ENCODE measurements at regions not wholly inside any gene's neighbourhood (a gene's known extent, or its start where the extent isn't known, plus 50 kb on each side); places are given as distances from the start of the nearest gene placed in this dataset.

DNA sequence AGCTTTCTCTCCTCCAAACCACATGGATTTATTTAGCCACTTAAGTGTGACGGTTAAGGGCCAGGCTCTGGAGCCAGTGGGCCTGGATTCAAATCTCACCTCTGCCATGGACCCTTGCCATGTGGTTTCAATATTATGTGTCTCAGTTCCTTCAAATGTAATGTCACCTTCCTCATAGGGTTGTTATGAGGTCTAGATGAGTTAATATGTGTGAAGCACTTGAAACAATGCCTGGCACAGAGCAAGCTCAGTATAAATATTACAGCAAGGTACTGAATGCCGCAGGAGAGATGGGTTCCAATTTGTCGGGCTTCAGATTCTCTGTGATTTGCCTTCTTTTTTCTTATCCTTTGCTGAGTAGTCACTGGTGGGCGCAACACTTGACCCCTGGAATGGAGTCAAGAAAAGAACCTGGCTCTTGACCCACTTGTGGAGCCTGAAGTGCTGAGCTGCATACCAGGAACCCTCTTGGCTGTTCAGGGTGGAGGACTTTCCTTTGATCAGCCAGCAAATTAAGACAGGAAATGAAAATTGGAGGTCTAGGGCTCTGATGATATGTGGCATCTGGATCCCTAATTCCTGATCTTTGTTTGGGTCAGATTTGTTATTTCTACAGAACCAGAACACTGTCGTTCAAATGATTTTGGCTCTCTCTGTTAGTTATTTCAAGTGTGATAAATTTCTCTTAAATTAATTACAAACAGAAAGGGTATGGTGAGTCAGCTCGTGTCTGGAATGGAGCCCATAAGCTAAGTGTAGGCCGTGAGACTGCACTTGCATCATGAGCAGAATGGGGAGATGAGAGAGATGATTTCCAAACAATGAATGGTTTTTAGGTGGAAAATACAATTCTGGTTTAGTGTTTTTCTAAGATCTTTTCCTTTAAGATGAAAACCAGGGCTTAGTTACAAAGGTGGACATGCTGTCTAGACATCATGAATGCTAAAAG, 293.0 kb downstream of the KCNS3 start:
- H3K9me3 ChIP-seq (ENCODE audit: control insufficient read depth in 1 of 2, low read length in 2 of 2): no peaks in the 10 kb centered on the region
- intact Hi-C loops (cut with micrococcal nuclease): no loop called here
- Mint-ChIP-seq H3K9me3 (peaks cover 0 to 5% (median 0%) of the 10 kb centered on the region in 8 donors), H3K36me3 (no peaks in the 10 kb centered on the region), H3K4me3 (no peak overlapping the region), H3K27me3 (peaks cover 2 to 3% of the 10 kb centered on the region in 2 donors), H3K4me1 (no peaks in the 10 kb centered on the region), H3K27ac (no peak overlapping the region)
- no peak for DNase-seq
- ChIA-PET CTCF (ENCODE audit: partially characterized antibody) (interaction anchor here (1.8 kb wide), 1 partner anchor 9 kb away, joined by 6 read pairs; no protein-coding TSS in a partner anchor), POLR2A (ENCODE audit: partially characterized antibody) (no interaction called here)
- H3K4me3 ChIP-seq (ENCODE audit: low read length in 2 of 2): no peak overlapping the region
- H3K4me1 ChIP-seq (ENCODE audit: insufficient read depth, low read length): no peaks in the 10 kb centered on the region
- H3K27me3 ChIP-seq (ENCODE audit: insufficient read depth, low read length): no peaks in the 10 kb centered on the region
- H3K36me3 ChIP-seq (ENCODE audit: insufficient read depth, low read length): no peaks in the 10 kb centered on the region
- no peak overlapping the region for H3K27ac ChIP-seq (ENCODE audit: low read depth, low read length)

DNA sequence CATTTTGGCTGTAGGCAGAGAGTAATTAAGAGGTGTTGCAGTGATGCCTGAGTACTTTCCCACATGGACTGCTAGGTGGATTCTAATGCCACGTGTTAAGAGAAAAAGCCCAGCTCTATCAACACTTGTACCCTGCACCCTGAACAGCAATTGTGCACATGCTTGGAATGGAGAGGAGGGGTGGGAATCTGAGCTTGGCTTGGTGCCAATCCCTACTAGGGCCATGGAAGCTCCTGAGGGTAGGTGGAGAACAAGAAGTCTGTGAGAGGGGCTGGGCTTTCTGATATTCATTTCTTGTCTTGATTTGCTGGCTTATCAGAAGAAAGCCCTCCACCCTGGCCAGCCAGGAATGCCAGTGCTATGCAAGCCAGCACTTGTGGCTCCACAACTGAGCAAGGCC, 292.2 kb downstream of the KCNS3 start:
- H3K9me3 Mint-ChIP-seq: peaks cover 0 to 5% (median 0%) of the 10 kb centered on the region in 8 donors
- ChIA-PET POLR2A (ENCODE audit: partially characterized antibody) (no interaction called here), CTCF (ENCODE audit: partially characterized antibody) (interaction anchor here (1.8 kb wide), 1 partner anchor 10 kb away, joined by 6 read pairs; no protein-coding TSS in a partner anchor)
- Histone ChIP-seq H3K36me3 (ENCODE audit: insufficient read depth, low read length) (no peaks in the 10 kb centered on the region), H3K4me1 (ENCODE audit: insufficient read depth, low read length) (no peaks in the 10 kb centered on the region), H3K4me3 (ENCODE audit: low read length in 2 of 2) (no peak overlapping the region), H3K27ac (ENCODE audit: low read depth, low read length) (no peak overlapping the region), H3K9me3 (ENCODE audit: control insufficient read depth in 1 of 2, low read length in 2 of 2) (no peaks in the 10 kb centered on the region), H3K27me3 (ENCODE audit: insufficient read depth, low read length) (no peaks in the 10 kb centered on the region)
- no peaks in the 10 kb centered on the region for H3K36me3 Mint-ChIP-seq
- intact Hi-C loops (cut with micrococcal nuclease): no loop called here
- H3K27me3 Mint-ChIP-seq: peaks cover 2 to 3% of the 10 kb centered on the region in 2 donors
- H3K4me3 Mint-ChIP-seq: no peak overlapping the region
- DNase-seq: no peak
- no peaks in the 10 kb centered on the region for H3K4me1 Mint-ChIP-seq
- H3K27ac Mint-ChIP-seq: no peak overlapping the region

DNA sequence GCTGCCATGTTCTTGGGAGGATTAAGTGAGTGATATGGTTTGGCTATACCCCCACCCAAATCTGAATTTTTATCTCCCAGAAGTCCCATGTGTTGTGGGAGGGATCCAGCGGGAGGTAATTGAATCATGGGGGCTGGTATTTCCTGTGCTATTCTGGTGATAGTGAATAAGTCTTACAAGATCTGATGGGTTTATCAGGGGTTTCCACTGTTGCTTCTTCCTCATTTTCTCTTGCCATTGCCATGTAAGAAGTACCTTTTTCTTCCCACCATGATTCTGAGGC, 291.4 kb downstream of the KCNS3 start:
- Mint-ChIP-seq H3K36me3 (no peaks in the 10 kb centered on the region), H3K9me3 (peaks cover 0 to 5% (median 0%) of the 10 kb centered on the region in 8 donors), H3K27me3 (peaks cover 2 to 3% of the 10 kb centered on the region in 2 donors), H3K4me3 (no peak overlapping the region), H3K27ac (no peak overlapping the region), H3K4me1 (no peaks in the 10 kb centered on the region)
- intact Hi-C loops (cut with micrococcal nuclease): no loop called here
- Histone ChIP-seq H3K4me3 (ENCODE audit: low read length in 2 of 2) (no peak overlapping the region), H3K9me3 (ENCODE audit: control insufficient read depth in 1 of 2, low read length in 2 of 2) (no peaks in the 10 kb centered on the region), H3K27ac (ENCODE audit: low read depth, low read length) (no peak overlapping the region), H3K4me1 (ENCODE audit: insufficient read depth, low read length) (no peaks in the 10 kb centered on the region), H3K36me3 (ENCODE audit: insufficient read depth, low read length) (no peaks in the 10 kb centered on the region), H3K27me3 (ENCODE audit: insufficient read depth, low read length) (no peaks in the 10 kb centered on the region)
- ChIA-PET CTCF (ENCODE audit: partially characterized antibody) (no interaction called here), POLR2A (ENCODE audit: partially characterized antibody) (no interaction called here)
- DNase-seq: no peak

DNA sequence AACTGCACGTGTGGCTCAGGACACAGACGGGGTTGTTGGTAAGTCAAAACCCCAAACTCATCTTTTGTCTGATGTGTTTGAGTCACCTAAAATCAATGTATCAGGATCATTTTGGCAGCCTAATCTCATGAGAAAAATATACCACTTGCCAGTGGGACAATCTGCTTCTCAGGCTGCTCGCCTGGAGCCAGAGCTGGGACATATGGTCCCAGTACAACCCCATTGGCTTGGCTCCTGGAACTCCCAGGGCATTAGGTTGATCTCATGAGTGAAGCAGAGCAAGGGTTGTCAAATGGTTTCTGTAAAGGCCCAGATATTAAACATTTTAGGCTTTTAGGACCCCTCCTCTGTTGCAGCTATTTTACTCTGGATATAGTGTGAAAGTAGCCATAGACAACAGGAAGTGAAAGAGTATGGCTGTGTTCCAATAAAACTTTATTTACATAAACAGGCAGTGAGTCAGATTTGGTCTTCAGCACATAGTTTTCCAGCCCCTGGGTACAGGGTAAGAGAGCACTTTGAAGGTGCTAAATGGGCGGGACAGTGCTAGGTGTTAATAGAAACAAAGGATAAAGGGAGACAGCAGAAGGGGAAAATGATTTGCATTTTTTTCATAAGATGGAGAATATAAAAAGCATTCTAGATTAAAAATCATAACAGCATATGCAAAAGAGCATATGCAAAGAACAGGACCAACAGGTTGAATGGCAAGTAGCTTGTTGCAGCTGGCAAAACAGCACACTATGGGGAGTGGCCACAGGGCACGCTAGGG, 290.8 kb downstream of the KCNS3 start:
- intact Hi-C loops (cut with micrococcal nuclease): no loop called here
- H3K4me1 Mint-ChIP-seq: no peaks in the 10 kb centered on the region
- Histone ChIP-seq H3K4me3 (ENCODE audit: low read length in 2 of 2) (no peak overlapping the region), H3K9me3 (ENCODE audit: control insufficient read depth in 1 of 2, low read length in 2 of 2) (no peaks in the 10 kb centered on the region), H3K27me3 (ENCODE audit: insufficient read depth, low read length) (no peaks in the 10 kb centered on the region), H3K4me1 (ENCODE audit: insufficient read depth, low read length) (no peaks in the 10 kb centered on the region), H3K36me3 (ENCODE audit: insufficient read depth, low read length) (no peaks in the 10 kb centered on the region), H3K27ac (ENCODE audit: low read depth, low read length) (no peak overlapping the region)
- H3K9me3 Mint-ChIP-seq: peaks cover 0 to 5% (median 0%) of the 10 kb centered on the region in 8 donors
- ChIA-PET POLR2A (ENCODE audit: partially characterized antibody) (no interaction called here), CTCF (ENCODE audit: partially characterized antibody) (no interaction called here)
- DNase-seq: no peak
- no peak overlapping the region for H3K27ac Mint-ChIP-seq
- no peak overlapping the region for H3K4me3 Mint-ChIP-seq
- peaks cover 2 to 3% of the 10 kb centered on the region in 2 donors for H3K27me3 Mint-ChIP-seq
- no peaks in the 10 kb centered on the region for H3K36me3 Mint-ChIP-seq

DNA sequence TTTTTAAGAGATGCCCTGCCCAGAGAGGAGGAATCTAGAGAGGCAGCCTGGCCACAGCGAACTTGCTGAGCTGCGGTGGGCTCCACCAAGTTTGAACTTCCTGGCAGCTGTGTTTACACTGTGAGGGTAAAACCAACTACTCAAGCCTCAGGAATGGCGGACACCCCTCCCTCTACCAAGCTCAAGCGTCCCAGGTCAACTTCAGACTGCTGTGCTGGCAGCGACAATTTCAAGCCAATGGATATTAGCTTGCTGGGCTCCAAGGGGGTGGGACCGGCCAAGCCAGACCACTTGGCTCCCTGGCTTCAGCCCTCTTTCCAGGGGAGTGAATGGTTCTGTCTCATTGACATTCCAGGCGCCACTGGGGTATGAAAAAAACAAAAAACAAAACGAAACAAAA, 289.4 kb downstream of the KCNS3 start:
- Histone ChIP-seq H3K27me3 (ENCODE audit: insufficient read depth, low read length) (no peaks in the 10 kb centered on the region), H3K4me1 (ENCODE audit: insufficient read depth, low read length) (no peaks in the 10 kb centered on the region), H3K9me3 (ENCODE audit: control insufficient read depth in 1 of 2, low read length in 2 of 2) (no peaks in the 10 kb centered on the region), H3K36me3 (ENCODE audit: insufficient read depth, low read length) (no peaks in the 10 kb centered on the region), H3K27ac (ENCODE audit: low read depth, low read length) (no peak overlapping the region), H3K4me3 (ENCODE audit: low read length in 2 of 2) (no peak overlapping the region)
- DNase-seq: no peak
- no peak overlapping the region for H3K27ac Mint-ChIP-seq
- peaks cover 2 to 7% of the 10 kb centered on the region in 2 donors for H3K27me3 Mint-ChIP-seq
- no peak overlapping the region for H3K4me3 Mint-ChIP-seq
- H3K9me3 Mint-ChIP-seq: peaks cover 0 to 8% (median under 1%) of the 10 kb centered on the region in 8 donors
- H3K36me3 Mint-ChIP-seq: no peaks in the 10 kb centered on the region
- CTCF ChIA-PET (ENCODE audit: partially characterized antibody): interaction anchor here (1.1 kb wide), 1 partner anchor 13 kb away, joined by 4 read pairs; no protein-coding TSS in a partner anchor
- no peaks in the 10 kb centered on the region for H3K4me1 Mint-ChIP-seq
- intact Hi-C loops (cut with micrococcal nuclease): no loop called here
- POLR2A ChIA-PET (ENCODE audit: partially characterized antibody): no interaction called here

DNA sequence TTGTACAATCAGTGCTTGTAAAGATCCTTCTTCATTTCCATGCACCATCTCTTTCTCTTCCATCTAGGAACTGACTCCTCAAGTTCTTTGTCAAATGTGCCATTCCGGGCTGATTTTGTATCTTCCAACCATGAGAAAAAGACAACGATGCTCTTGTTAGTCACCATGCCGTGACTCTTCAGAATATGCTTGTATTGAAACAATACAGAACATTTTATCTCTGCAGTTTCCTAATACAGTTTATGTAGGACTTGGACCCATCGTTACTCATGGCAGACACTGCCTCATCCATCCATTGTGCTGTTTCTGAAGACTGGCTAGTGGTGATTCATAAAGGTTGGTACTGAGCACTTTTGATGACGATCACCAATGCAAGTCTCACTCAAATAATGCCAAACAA, 283.2 kb downstream of the KCNS3 start:
- Mint-ChIP-seq H3K36me3 (no peaks in the 10 kb centered on the region), H3K9me3 (peaks cover 0 to 8% (median 0%) of the 10 kb centered on the region in 8 donors), H3K4me1 (no peaks in the 10 kb centered on the region), H3K4me3 (no peak overlapping the region), H3K27ac (no peak overlapping the region), H3K27me3 (peaks cover 0 to 3% of the 10 kb centered on the region in 2 donors)
- DNase-seq: no peak
- no peaks in the 10 kb centered on the region for H3K27me3 ChIP-seq (ENCODE audit: insufficient read depth, low read length)
- POLR2A ChIA-PET (ENCODE audit: partially characterized antibody): no interaction called here
- intact Hi-C loops (cut with micrococcal nuclease): no loop called here
- no peaks in the 10 kb centered on the region for H3K36me3 ChIP-seq (ENCODE audit: insufficient read depth, low read length)
- H3K9me3 ChIP-seq (ENCODE audit: control insufficient read depth in 1 of 2, low read length in 2 of 2): no peaks in the 10 kb centered on the region
- no peak overlapping the region for H3K27ac ChIP-seq (ENCODE audit: low read depth, low read length)
- H3K4me3 ChIP-seq (ENCODE audit: low read length in 2 of 2): no peak overlapping the region
- no peaks in the 10 kb centered on the region for H3K4me1 ChIP-seq (ENCODE audit: insufficient read depth, low read length)
- CTCF ChIA-PET (ENCODE audit: partially characterized antibody): interaction anchor here (1.2 kb wide), 1 partner anchor 12 kb away, joined by 3 read pairs; no protein-coding TSS in a partner anchor

DNA sequence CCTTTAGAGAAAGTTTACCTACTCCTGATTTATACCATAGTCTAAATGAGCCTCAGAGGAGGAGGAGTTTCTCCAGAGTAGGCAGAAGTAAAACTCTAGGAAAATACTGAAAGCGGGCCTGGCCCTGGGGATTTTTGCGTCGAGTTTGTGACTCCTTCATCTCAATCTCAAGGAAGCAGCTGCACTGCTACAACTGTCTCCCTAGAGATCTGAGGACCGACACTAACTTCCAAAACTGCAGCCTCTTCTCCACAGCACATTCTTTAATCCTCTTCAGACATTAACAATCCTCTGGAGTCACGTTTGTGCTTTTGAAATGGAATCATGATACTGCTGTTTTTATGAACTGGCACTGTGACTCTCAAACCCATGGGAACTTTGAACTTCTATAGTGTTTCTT, 281.4 kb downstream of the KCNS3 start:
- ChIA-PET CTCF (ENCODE audit: partially characterized antibody) (no interaction called here), POLR2A (ENCODE audit: partially characterized antibody) (no interaction called here)
- Mint-ChIP-seq H3K9me3 (peaks cover 0 to 6% (median 0%) of the 10 kb centered on the region in 8 donors), H3K27ac (no peak overlapping the region), H3K36me3 (no peaks in the 10 kb centered on the region), H3K4me3 (no peak overlapping the region), H3K27me3 (peaks cover 0 to 3% of the 10 kb centered on the region in 2 donors), H3K4me1 (no peaks in the 10 kb centered on the region)
- no peaks in the 10 kb centered on the region for H3K4me1 ChIP-seq (ENCODE audit: insufficient read depth, low read length)
- no peak overlapping the region for H3K4me3 ChIP-seq (ENCODE audit: low read length in 2 of 2)
- intact Hi-C loops (cut with micrococcal nuclease): no loop called here
- H3K27me3 ChIP-seq (ENCODE audit: insufficient read depth, low read length): no peaks in the 10 kb centered on the region
- H3K27ac ChIP-seq (ENCODE audit: low read depth, low read length): no peak overlapping the region
- no peak for DNase-seq
- H3K36me3 ChIP-seq (ENCODE audit: insufficient read depth, low read length): no peaks in the 10 kb centered on the region
- H3K9me3 ChIP-seq (ENCODE audit: control insufficient read depth in 1 of 2, low read length in 2 of 2): no peaks in the 10 kb centered on the region
